Activated B cell treated with CpG ODN at 0.5 μM for 24 hours (primary cell): ENCODE measurements at regions not wholly inside any gene's neighbourhood (a gene's known extent, or its start where the extent isn't known, plus 50 kb on each side); places are given as distances from the start of the nearest gene placed in this dataset.

Source experiments
- ATAC-seq: fragments of 200-7000 bp; cut with Tn5 transposase; one replicate; pipeline ENCODE4 v1.10.0; 2021; ENCODE audit warnings: low read depth, mild to moderate bottlenecking, moderate library complexity
- CTCF ChIA-PET: fragments of 350-600 bp; sonication (Branson Sonifier 250); formaldehyde crosslinking; loops from one replicate; lab custom pipeline; 2021; ENCODE audit warnings: antibody characterized with exemption; lab: Charles Lee
- POLR2A ChIA-PET: fragments of 350-600 bp; sonication (Branson Sonifier 250); formaldehyde crosslinking; loops from one replicate; lab custom pipeline; 2021; ENCODE audit warnings: antibody characterized with exemption; lab: Charles Lee
- DNase-seq: peaks from one replicate; pipeline ENCODE4 v3.0.0; 2022
- H3K27ac Mint-ChIP-seq: one replicate; pipeline ENCODE4 v1.8.0; 2020; ENCODE audit warnings: mixed read lengths
- H3K27me3 Mint-ChIP-seq: one replicate; pipeline ENCODE4 v1.8.0; 2021; ENCODE audit warnings: mixed read lengths
- H3K36me3 Mint-ChIP-seq: one replicate; pipeline ENCODE4 v1.8.0; 2021; ENCODE audit warnings: low read depth, mixed read lengths
- H3K4me1 Mint-ChIP-seq: one replicate; pipeline ENCODE4 v1.8.0; 2021; ENCODE audit warnings: mixed read lengths
- H3K4me3 Mint-ChIP-seq: one replicate; pipeline ENCODE4 v1.8.0; 2020; ENCODE audit warnings: mild to moderate bottlenecking, mixed read lengths
- H3K9me3 Mint-ChIP-seq: one replicate; pipeline ENCODE4 v1.8.0; 2020; ENCODE audit warnings: mixed read lengths
- intact Hi-C: fragments of 100-400 bp; cut with micrococcal nuclease; formaldehyde crosslinking; loops from one replicate; pipeline ENCODE4 v1.15.1; 2024
- TF ChIP-seq, protein P1 (sequence below): fragments of 200-600 bp; IDR thresholded peaks from one replicate; pipeline ENCODE4 v1.8.0; 2022; ENCODE audit warnings: antibody characterized with exemption, mild to moderate bottlenecking

DNA sequence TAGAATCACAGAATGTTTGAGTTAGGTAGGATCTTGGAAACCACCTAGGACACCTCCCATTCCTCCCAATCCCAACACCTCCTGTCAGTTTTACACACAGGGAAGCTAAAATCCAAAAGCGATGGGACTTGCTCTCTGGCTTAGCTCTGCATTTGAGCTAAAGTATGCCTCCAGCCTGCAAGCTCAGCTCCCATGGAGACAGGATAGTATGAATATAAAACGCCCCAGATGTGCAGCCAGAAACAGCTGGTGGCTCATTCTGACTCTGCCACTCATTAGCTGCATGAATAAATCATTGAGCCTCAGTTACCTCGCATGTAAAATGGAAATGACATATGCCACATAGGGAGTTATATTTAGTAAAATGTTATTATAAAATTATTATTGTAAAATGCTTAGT, 336.0 kb downstream of the SUCLA2 start:
- CTCF ChIA-PET: no interaction called here
- POLR2A ChIA-PET: no interaction called here
- Mint-ChIP-seq H3K36me3 (no peaks in the 10 kb centered on the region), H3K4me3 (no peak overlapping the region), H3K9me3 (peaks cover 2% of the 10 kb centered on the region), H3K27me3 (no peaks in the 10 kb centered on the region), H3K4me1 (no peaks in the 10 kb centered on the region), H3K27ac (no peak overlapping the region)
- intact Hi-C loops: no loop called here
- ATAC-seq: no peak
- TF ChIP-seq, protein P1, sequence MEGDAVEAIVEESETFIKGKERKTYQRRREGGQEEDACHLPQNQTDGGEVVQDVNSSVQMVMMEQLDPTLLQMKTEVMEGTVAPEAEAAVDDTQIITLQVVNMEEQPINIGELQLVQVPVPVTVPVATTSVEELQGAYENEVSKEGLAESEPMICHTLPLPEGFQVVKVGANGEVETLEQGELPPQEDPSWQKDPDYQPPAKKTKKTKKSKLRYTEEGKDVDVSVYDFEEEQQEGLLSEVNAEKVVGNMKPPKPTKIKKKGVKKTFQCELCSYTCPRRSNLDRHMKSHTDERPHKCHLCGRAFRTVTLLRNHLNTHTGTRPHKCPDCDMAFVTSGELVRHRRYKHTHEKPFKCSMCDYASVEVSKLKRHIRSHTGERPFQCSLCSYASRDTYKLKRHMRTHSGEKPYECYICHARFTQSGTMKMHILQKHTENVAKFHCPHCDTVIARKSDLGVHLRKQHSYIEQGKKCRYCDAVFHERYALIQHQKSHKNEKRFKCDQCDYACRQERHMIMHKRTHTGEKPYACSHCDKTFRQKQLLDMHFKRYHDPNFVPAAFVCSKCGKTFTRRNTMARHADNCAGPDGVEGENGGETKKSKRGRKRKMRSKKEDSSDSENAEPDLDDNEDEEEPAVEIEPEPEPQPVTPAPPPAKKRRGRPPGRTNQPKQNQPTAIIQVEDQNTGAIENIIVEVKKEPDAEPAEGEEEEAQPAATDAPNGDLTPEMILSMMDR: no peak
- DNase-seq: no peak

DNA sequence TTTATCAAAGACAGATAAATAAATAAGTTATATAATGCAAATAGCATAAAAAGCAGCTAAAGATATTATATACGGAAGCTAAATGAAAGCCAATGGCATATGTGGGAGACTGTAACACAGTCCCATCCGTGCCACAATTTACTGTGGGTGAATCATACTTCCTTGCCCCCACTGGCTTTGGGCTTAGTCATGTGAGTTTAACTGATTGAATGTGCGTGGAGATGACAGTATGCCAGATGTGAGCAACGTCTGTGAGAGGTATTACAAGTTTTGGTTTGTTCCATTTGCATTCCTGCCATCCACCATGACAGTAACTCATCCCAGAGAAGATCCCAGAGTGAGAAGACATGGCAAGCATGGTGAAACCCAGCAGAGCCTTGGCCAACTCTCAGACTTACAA, 340.0 kb downstream of the SUCLA2 start:
- no peak for ATAC-seq
- DNase-seq: no peak
- Mint-ChIP-seq H3K9me3 (no peaks in the 10 kb centered on the region), H3K36me3 (no peaks in the 10 kb centered on the region), H3K27me3 (peaks cover 7% of the 10 kb centered on the region), H3K4me1 (no peaks in the 10 kb centered on the region), H3K4me3 (no peak overlapping the region), H3K27ac (no peak overlapping the region)
- POLR2A ChIA-PET: no interaction called here
- CTCF ChIA-PET: no interaction called here
- TF ChIP-seq, protein P1: no peak
- intact Hi-C loops: no loop called here

DNA sequence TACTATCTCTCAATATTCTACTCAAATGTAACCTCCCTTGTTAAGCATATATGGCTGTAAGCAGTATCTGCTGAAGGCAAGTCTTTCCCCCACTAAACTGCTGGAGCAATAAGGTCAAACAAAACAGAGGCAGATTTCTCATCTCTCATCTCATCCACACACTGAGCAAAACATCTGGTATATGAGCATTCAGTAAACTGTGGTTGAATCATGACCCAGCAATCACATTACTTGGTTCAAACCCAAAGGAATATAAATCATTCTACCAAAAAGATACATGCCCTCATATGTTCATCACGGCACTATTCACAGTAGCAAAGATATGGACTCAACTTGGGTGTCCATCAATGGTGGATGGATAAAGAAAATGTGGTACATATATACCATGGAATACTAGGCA, 344.4 kb downstream of the SUCLA2 start:
- intact Hi-C loops: no loop called here
- Mint-ChIP-seq H3K4me1 (no peaks in the 10 kb centered on the region), H3K27ac (no peak overlapping the region), H3K27me3 (peaks cover 8% of the 10 kb centered on the region), H3K4me3 (no peak overlapping the region), H3K9me3 (no peaks in the 10 kb centered on the region), H3K36me3 (no peaks in the 10 kb centered on the region)
- no peak for DNase-seq
- ChIA-PET CTCF (no interaction called here), POLR2A (no interaction called here)
- TF ChIP-seq, protein P1: no peak
- no peak for ATAC-seq

DNA sequence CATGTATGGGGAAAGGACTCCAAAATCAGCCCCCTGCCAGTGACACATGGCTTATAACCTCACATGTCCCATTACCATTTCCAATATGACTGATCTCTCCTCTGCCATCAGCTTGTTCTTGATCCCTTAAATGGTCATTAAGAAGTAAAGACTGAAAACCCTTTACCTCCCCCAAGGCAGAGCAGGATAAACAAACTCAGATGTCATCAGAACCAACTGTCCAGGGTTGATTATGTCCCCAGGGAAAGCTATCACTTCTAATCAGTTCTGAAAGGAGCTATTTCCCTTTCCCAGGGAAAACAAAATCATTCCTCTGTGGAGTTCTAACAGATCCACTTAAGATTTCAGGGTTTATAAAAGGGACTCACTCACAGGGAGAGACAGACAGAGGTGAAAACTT, 350.9 kb downstream of the SUCLA2 start:
- no peak for ATAC-seq
- Mint-ChIP-seq H3K4me3 (no peak overlapping the region), H3K27ac (no peak overlapping the region), H3K9me3 (no peaks in the 10 kb centered on the region), H3K4me1 (no peaks in the 10 kb centered on the region), H3K36me3 (no peaks in the 10 kb centered on the region), H3K27me3 (peaks cover 3% of the 10 kb centered on the region)
- intact Hi-C loops: no loop called here
- ChIA-PET POLR2A (no interaction called here), CTCF (no interaction called here)
- DNase-seq: no peak
- TF ChIP-seq, protein P1: no peak

DNA sequence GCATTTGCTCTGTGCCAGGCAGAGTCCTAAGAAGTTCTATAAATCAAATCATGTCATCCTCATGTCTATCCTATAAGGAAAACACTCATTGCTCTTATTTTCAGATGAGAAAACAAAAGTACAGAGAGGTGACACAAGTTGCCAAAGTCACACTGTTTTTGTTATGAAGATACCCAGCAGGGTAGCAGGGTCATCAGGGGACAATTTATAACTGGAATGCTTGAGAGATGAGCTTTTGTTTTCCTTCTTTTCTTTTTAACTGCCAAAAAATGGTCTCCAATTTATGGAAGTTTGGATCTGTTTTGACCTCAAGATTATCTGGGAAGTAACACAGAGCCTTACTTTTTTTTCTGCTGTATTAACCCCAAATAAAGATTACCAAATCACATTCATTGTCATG, 354.1 kb downstream of the SUCLA2 start:
- DNase-seq (no peak), ATAC-seq (no peak)
- Mint-ChIP-seq H3K4me1 (no peaks in the 10 kb centered on the region), H3K9me3 (no peaks in the 10 kb centered on the region), H3K27me3 (peaks cover 2% of the 10 kb centered on the region), H3K4me3 (no peak overlapping the region), H3K36me3 (no peaks in the 10 kb centered on the region), H3K27ac (no peak overlapping the region)
- TF ChIP-seq, protein P1: no peak
- intact Hi-C loops: no loop called here
- CTCF ChIA-PET: no interaction called here
- POLR2A ChIA-PET: no interaction called here
